A549 (cell line): ENCODE measurements at regions not wholly inside any gene's neighbourhood (a gene's known extent, or its start where the extent isn't known, plus 50 kb on each side); places are given as distances from the start of the nearest gene placed in this dataset.

Source experiments
- ATAC-seq, 2 experiments: fragments of 200-7000 bp in 1 of 2; fragments of >200 bp in 1 of 2; cut with Nextera tagmentation in 1 of 2; cut with Tn5 transposase in 1 of 2; 3 replicates each; pipeline versions ENCODE4 v1.8.0 to v1.9.1; 2018 to 2020; ENCODE audit warnings: mild to moderate bottlenecking in 1 of 2, moderate library complexity in 1 of 2
- CTCF ChIA-PET: fragments of 300-600 bp; sonication (Branson Sonifier 250); formaldehyde crosslinking; extraction: SDS; loops from one replicate; lab custom pipeline; 2021; ENCODE audit warnings: antibody characterized with exemption, inconsistent platforms; lab: Yijun Ruan, JAX
- POLR2A ChIA-PET: fragments of 350-600 bp; formaldehyde crosslinking; extraction: SDS; loops from one replicate; lab custom pipeline; 2021; ENCODE audit warnings: antibody characterized with exemption, inconsistent platforms; lab: Yijun Ruan, JAX
- DNase-seq, 2 experiments: peaks; one replicate each; pipeline versions ENCODE4 v3.0.0 to v3.0.0-alpha.2; 2011 to 2016; ENCODE audit warnings: low read depth in 1 of 2, low spot score in 1 of 2
- FAIRE-seq: peaks from 2 replicates; lab custom pipeline; 2011; peaks lifted over from hg19 to GRCh38; lab: Jason Lieb, UNC
- H3K27ac ChIP-seq, 2 experiments: fragments of >200 bp; sonication (Bioruptor Twin); formaldehyde crosslinking; 3 replicates each; pipeline ENCODE4 v1.5.1; 2016 to 2017
- H3K4me1 ChIP-seq: fragments of >200 bp; sonication (Bioruptor Twin); formaldehyde crosslinking; 3 replicates; pipeline ENCODE4 v1.6.1; 2016
- H3K4me2 ChIP-seq: fragments of >200 bp; sonication (Bioruptor Twin); formaldehyde crosslinking; 3 replicates; pipeline ENCODE4 v1.6.1; 2016
- H3K4me3 ChIP-seq: fragments of >200 bp; sonication (Bioruptor Twin); formaldehyde crosslinking; 3 replicates; pipeline ENCODE4 v1.5.1; 2016
- H3K9me3 ChIP-seq: fragments of >200 bp; sonication (Bioruptor Twin); formaldehyde crosslinking; 3 replicates; pipeline ENCODE4 v1.6.1; 2016
- ATOH8 ChIP-seq: fragments of 250-450 bp; sonication (Bioruptor Pico); IDR thresholded peaks from 2 replicates; pipeline ENCODE4 v1.5.0; 2020; ENCODE audit warnings: low read depth, mild to moderate bottlenecking, moderate library complexity
- BCL3 ChIP-seq: fragments of >200 bp; sonication (Bioruptor Twin); formaldehyde crosslinking; IDR thresholded peaks from 3 replicates; pipeline ENCODE4 v1.6.1; 2016
- CBX2 ChIP-seq: fragments of 200-600 bp; sonication (generic); IDR thresholded peaks from 2 replicates; pipeline ENCODE4 v1.6.1; 2016; ENCODE audit warnings: low read depth, mild to moderate bottlenecking, borderline replicate concordance
- CHD2 ChIP-seq: fragments of 150-350 bp; IDR thresholded peaks from 2 replicates; pipeline ENCODE4 v1.6.1; 2014; ENCODE audit warnings: low read length; ENCODE audit not compliant: partially characterized antibody
- GATA3 ChIP-seq: IDR thresholded peaks from 2 replicates; pipeline ENCODE4 v1.6.1; 2012; ENCODE audit warnings: borderline replicate concordance
- HES2 ChIP-seq: fragments of >200 bp; sonication (Bioruptor Twin); formaldehyde crosslinking; IDR thresholded peaks from 2 replicates; pipeline ENCODE4 v1.6.1; 2016
- HEYL ChIP-seq: fragments of 250-450 bp; sonication (Bioruptor Pico); IDR thresholded peaks from 2 replicates; pipeline ENCODE4 v1.8.0; 2021; ENCODE audit warnings: mild to moderate bottlenecking, moderate library complexity
- KDM1A ChIP-seq: fragments of 200-600 bp; sonication (generic); IDR thresholded peaks from 2 replicates; pipeline ENCODE4 v1.6.1; 2016; ENCODE audit warnings: low read depth, mild to moderate bottlenecking
- MAFK ChIP-seq: fragments of 450-650 bp; IDR thresholded peaks from 2 replicates; pipeline ENCODE4 v1.6.1; 2014; ENCODE audit not compliant: partially characterized antibody
- PBX3 ChIP-seq: IDR thresholded peaks from 2 replicates; pipeline ENCODE4 v1.6.1; 2012
- PHF8 ChIP-seq: fragments of 200-600 bp; sonication (generic); IDR thresholded peaks from 2 replicates; pipeline ENCODE4 v1.6.1; 2016; ENCODE audit warnings: low read depth, mild to moderate bottlenecking, antibody characterized with exemption, moderate library complexity, borderline replicate concordance
- REST ChIP-seq: fragments of 200-600 bp; sonication (generic); IDR thresholded peaks from 2 replicates; pipeline ENCODE4 v1.6.1; 2016; ENCODE audit warnings: antibody characterized with exemption, mild to moderate bottlenecking, moderate library complexity
- RFX5 ChIP-seq: fragments of 450-650 bp; IDR thresholded peaks from 2 replicates; pipeline ENCODE4 v1.7.1; 2014; ENCODE audit warnings: antibody characterized with exemption, mild to moderate bottlenecking, moderate library complexity
- SREBF2 ChIP-seq: fragments of 450-650 bp; IDR thresholded peaks from 2 replicates; pipeline ENCODE4 v1.6.1; 2014; ENCODE audit warnings: mild to moderate bottlenecking, moderate library complexity
- USF2 ChIP-seq: fragments of 450-650 bp; IDR thresholded peaks from 2 replicates; pipeline ENCODE4 v1.6.1; 2014; ENCODE audit warnings: antibody characterized with exemption
- WGBS: methylation state at CpG from one replicate; pipeline ENCODE4 v1.1.6; 2017; ENCODE audit errors: missing lambda C conversion rate; 5-methylcytosine and 5-hydroxymethylcytosine counted together

DNA sequence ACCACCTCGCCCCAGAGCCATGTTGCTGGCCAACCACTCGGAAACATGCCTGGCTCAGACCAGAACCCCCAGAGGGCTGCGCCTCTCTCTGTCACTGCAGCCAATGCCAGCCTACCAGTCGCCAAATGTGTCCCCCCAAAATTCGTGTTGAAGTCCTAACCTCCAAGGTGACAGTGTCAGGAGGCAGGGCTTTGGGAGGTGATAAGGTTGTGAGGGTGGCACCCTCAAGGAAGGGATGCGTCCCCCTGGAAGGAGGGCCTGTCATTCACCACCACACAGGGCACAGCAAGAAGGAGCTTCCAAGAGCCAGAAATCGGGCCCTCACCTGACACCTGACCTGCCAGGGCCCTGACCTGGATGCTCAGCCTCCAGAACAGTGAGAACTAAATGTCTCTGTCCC is 291.9 kb upstream of the SALL3 start (continued):
- TF ChIP-seq GATA3, result no peak

DNA sequence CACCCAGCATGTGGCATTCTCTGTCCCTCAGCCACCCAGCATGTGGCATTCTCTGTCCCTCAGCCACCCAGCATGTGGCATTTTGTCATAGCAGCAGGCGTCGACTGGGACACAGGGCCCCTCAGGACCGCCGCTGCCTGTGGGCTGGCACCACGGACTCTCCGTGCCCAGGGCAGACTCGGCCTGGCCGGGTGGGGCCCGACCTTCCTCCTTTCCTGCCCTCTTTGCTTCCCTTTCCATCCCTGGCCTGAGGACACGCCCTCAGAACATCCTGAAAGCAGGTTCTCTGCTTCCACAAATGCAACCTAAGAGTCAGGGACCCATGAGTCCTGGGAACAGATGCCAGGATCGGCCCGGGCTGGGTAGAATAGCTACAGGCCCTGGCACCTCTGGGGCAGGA is 291.4 kb upstream of the SALL3 start:
- H3K27ac ChIP-seq, result no peak overlapping the region
- FAIRE-seq (no peak), DNase-seq (no peak), ATAC-seq (no peak)
- H3K4me2 ChIP-seq, result no peak overlapping the region
- 3% methylated on average over 6 of the region's 12 CpGs for WGBS
- TF ChIP-seq CBX2, result no peak
- no peaks in the 10 kb centered on the region for H3K9me3 ChIP-seq
- CTCF ChIA-PET, result no interaction called here
- POLR2A ChIA-PET, result no interaction called here
- no peaks in the 10 kb centered on the region for H3K4me1 ChIP-seq
- no peak overlapping the region for H3K4me3 ChIP-seq

- POLR2A ChIA-PET, result no interaction called here
- ATAC-seq (no peak), FAIRE-seq (no peak), DNase-seq (no peak)
- WGBS, result 28% methylated on average over 7 of the region's 11 CpGs
- Histone ChIP-seq H3K4me2 (no peak overlapping the region), H3K27ac (no peak overlapping the region), H3K9me3 (no peaks in the 10 kb centered on the region), H3K4me3 (no peak overlapping the region), H3K4me1 (no peaks in the 10 kb centered on the region)
- no peak for TF ChIP-seq BCL3
- no peak for TF ChIP-seq PHF8
- no peak for TF ChIP-seq USF2
- TF ChIP-seq SREBF2, result no peak
- no peak for TF ChIP-seq CHD2
- TF ChIP-seq PBX3, result no peak
- no peak for TF ChIP-seq RFX5
- no peak for TF ChIP-seq HEYL (CRISPR knock-in tag)
- TF ChIP-seq HES2, result no peak
- TF ChIP-seq REST, result no peak
- TF ChIP-seq KDM1A, result no peak
- no peak for TF ChIP-seq MAFK
- TF ChIP-seq GATA3, result no peak
- no peak for TF ChIP-seq ATOH8 (CRISPR knock-in tag)
- CTCF ChIA-PET, result no interaction called here
Measured at GRCh38 chr18:78688916-78689315, 290.7 kb upstream of the SALL3 start.
